ENCODE measurements at regions not wholly inside any gene's neighbourhood (a gene's known extent, or its start where the extent isn't known, plus 50 kb on each side); places are given as distances from the start of the nearest gene placed in this dataset.

DNA sequence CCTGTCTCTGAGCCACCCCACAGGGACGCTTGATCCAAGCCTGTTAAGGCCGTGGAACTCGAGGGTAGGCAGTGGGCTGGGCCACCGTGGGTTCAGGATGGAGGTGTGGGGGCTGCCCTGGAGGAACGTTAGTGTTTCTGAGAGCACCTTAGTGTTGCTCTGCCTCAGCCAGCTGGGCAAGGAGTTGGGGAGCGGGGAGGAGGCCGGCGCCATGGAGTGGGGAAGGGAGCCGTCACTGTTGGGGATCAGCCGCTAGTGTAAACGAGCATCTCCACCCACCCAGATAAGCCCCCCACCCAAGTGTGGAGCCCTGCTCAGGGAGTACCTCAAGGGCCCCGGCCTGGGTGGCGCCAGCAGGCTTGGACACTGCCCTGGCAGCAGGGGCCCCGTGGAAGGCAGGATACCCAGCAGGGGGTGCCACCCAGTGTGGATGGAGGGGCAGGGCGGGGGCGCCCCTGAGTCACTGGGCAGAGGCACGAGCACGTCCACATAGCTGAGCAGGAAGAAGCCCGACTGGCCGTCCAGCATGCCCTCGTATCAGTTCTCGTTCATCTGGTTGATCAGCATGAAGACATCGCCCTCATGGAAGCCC, 98.6 kb downstream of the KPNA2 start:
- Mint-ChIP-seq H3K27me3 (ENCODE audit: low read depth, poor library complexity) (no peaks in the 10 kb centered on the region), H3K4me3 (no peak overlapping the region), H3K4me1 (peaks cover 5% of the 10 kb centered on the region), H3K9me3 (no peaks in the 10 kb centered on the region), H3K27ac (no peak overlapping the region), H3K36me3 (ENCODE audit: low read depth) (peaks cover 12% of the 10 kb centered on the region)
- no peak for DNase-seq
- TF ChIP-seq, protein P1, sequence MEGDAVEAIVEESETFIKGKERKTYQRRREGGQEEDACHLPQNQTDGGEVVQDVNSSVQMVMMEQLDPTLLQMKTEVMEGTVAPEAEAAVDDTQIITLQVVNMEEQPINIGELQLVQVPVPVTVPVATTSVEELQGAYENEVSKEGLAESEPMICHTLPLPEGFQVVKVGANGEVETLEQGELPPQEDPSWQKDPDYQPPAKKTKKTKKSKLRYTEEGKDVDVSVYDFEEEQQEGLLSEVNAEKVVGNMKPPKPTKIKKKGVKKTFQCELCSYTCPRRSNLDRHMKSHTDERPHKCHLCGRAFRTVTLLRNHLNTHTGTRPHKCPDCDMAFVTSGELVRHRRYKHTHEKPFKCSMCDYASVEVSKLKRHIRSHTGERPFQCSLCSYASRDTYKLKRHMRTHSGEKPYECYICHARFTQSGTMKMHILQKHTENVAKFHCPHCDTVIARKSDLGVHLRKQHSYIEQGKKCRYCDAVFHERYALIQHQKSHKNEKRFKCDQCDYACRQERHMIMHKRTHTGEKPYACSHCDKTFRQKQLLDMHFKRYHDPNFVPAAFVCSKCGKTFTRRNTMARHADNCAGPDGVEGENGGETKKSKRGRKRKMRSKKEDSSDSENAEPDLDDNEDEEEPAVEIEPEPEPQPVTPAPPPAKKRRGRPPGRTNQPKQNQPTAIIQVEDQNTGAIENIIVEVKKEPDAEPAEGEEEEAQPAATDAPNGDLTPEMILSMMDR (IDR thresholded peaks at IDR 0.05): no peak

DNA sequence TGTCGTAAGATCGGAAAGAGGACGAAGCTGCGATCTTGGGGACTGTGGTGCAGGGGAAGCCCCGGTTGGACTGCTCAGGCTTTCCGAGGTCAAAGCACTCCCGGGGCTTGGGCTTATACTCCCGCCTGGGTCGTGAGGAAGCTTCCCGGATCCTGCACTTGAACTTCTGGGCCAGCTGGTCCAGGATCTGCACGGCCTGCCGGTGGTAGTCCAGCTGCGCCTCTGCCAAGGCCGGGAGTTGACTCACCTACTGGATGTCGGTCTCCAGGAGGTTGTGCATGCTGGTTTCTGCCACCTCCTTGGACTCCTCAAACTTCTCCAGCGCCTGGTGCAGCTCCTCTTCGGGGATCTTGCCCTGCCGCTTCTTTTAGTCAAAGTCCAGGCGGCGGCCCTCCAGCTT, 99.2 kb downstream of the KPNA2 start:
- Mint-ChIP-seq H3K4me1 (peaks cover 5% of the 10 kb centered on the region), H3K4me3 (no peak overlapping the region), H3K9me3 (no peaks in the 10 kb centered on the region), H3K27ac (no peak overlapping the region), H3K27me3 (ENCODE audit: low read depth, poor library complexity) (peaks cover 2% of the 10 kb centered on the region), H3K36me3 (ENCODE audit: low read depth) (peaks cover 12% of the 10 kb centered on the region)
- TF ChIP-seq, protein P1 (IDR thresholded peaks at IDR 0.05): no peak
- no peak for DNase-seq

DNA sequence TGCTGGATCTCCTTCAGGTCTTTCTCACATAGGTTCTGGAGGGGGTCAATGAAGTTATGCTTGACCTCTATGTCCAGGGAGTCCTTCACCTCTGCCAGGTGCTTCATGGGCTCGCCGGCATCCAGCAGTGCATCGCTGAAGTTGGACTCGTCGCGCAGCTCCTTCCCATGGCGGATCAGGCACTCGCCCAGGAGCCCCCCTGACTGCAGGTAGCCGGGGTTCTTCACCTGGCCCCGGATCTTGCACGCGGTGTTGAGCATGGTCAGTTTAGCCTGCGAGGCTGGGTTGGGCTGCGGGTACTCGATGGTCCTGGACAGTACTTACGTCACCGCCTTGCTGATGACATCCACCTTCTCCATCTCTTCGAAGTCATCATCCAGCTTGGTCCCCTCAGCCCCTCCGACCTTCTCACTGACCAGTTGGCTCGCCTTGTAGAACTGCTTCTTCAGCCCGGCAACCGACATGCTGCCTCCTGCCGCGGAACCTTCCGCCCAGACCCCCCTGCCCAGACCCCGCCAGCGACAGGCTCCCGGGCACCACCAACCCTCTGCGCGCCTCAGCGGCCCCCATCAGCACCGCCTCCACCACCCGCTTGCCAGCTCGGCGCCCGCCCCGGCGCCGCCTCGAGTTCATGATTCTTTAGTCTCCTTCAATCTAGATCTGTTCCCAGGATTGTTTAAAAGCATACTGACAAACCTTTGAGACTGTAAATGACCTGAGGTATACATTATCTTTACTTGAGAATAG, 99.8 kb downstream of the KPNA2 start:
- H3K4me1 Mint-ChIP-seq: peaks cover 5% of the 10 kb centered on the region
- H3K4me3 Mint-ChIP-seq: no peak overlapping the region
- no peak for DNase-seq
- peaks cover 5% of the 10 kb centered on the region for H3K27me3 Mint-ChIP-seq (ENCODE audit: low read depth, poor library complexity)
- peaks cover 12% of the 10 kb centered on the region for H3K36me3 Mint-ChIP-seq (ENCODE audit: low read depth)
- no peaks in the 10 kb centered on the region for H3K9me3 Mint-ChIP-seq
- H3K27ac Mint-ChIP-seq: no peak overlapping the region
- TF ChIP-seq, protein P1 (IDR thresholded peaks at IDR 0.05): no peak

DNA sequence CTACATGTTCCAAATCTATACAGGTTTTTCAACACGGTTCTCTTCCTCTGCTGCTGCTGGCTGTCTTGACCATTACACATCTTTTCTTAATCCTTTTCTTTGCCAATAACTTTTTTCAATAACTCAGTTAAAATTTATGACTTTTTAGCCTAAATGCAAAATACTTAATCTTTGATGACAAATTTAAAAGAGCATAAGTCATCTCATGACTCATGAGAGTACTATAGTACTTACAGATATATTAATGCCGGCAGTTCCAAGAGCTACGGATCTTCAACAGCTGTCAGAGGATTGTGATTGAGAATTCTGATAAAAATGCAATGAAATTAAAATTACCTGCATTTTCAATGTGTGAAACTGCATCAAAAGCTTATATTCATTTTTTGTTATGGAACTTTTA, 105.5 kb downstream of the KPNA2 start:
- DNase-seq: no peak

DNA sequence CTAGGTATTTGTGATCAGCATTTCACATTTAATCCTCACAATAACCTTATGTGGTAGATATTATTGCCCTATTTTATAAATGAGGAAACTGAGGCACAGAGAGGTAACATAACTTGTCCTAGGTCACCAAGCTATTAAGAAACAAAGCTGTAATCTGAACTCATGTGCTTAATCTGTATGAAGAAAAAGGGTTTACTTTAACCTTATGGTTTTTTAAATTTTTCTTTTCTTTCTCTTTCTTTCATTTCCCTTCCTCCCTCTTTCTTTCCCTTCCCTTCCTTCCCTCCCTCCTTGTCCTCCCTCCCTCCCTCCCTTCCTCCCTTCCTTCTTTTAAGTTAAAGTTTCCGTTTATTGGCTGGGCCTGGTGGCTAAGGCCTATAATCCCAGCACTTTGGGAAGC, 105.2 kb upstream of the AMZ2 start:
- no peak overlapping the region for H3K27ac Mint-ChIP-seq
- no peaks in the 10 kb centered on the region for H3K9me3 Mint-ChIP-seq
- TF ChIP-seq, protein P1 (IDR thresholded peaks at IDR 0.05): no peak
- H3K4me3 Mint-ChIP-seq: no peak overlapping the region
- no peaks in the 10 kb centered on the region for H3K36me3 Mint-ChIP-seq (ENCODE audit: low read depth)
- H3K27me3 Mint-ChIP-seq (ENCODE audit: low read depth, poor library complexity): peaks cover 24% of the 10 kb centered on the region
- DNase-seq: no peak
- no peaks in the 10 kb centered on the region for H3K4me1 Mint-ChIP-seq

More for the DNA sequence above, 105.5 kb downstream of the KPNA2 start:
- Mint-ChIP-seq H3K4me3 (no peak overlapping the region), H3K4me1 (no peaks in the 10 kb centered on the region), H3K27me3 (ENCODE audit: low read depth, poor library complexity) (peaks cover 17% of the 10 kb centered on the region), H3K9me3 (no peaks in the 10 kb centered on the region), H3K27ac (no peak overlapping the region), H3K36me3 (ENCODE audit: low read depth) (no peaks in the 10 kb centered on the region)
- TF ChIP-seq, protein P1 (IDR thresholded peaks at IDR 0.05): no peak

DNA sequence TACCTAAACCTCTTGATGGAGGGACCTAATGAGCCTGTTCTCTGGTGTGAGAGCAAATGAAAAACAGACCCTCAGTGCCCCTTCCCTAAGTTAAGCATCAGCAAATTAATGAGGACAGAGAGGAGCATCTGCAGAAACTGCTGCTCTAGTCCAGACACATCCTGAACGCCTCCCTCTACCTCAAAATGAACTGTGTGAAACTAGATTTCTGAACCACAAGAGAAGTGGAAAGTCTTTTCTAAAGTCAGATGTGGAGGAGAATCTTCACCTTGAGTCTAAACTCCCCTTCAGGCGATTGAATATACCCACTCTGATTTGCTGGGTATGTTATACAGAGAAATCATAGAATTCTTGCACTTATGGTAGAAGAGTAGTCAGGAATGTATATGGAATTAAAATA, 104.4 kb upstream of the AMZ2 start:
- H3K4me1 Mint-ChIP-seq: no peaks in the 10 kb centered on the region
- no peak for DNase-seq
- no peak overlapping the region for H3K27ac Mint-ChIP-seq
- H3K27me3 Mint-ChIP-seq (ENCODE audit: low read depth, poor library complexity): peaks cover 24% of the 10 kb centered on the region
- TF ChIP-seq, protein P1 (IDR thresholded peaks at IDR 0.05): no peak
- H3K9me3 Mint-ChIP-seq: no peaks in the 10 kb centered on the region
- H3K4me3 Mint-ChIP-seq: no peak overlapping the region
- no peaks in the 10 kb centered on the region for H3K36me3 Mint-ChIP-seq (ENCODE audit: low read depth)
